Fibroblast of pulmonary artery (primary cell): ENCODE measurements at regions not wholly inside any gene's neighbourhood (a gene's known extent, or its start where the extent isn't known, plus 50 kb on each side); places are given as distances from the start of the nearest gene placed in this dataset.
"Not testable (repeated sequence)": the region's sequence is repeated elsewhere in the genome, so short reads cannot be mapped to it uniquely, and the experiment has no call there.

ENCODE experiments used
- DNase-seq: peaks from one replicate; pipeline ENCODE4 v3.0.0-alpha.2; 2010; ENCODE audit warnings: low read depth
- H3K4me3 ChIP-seq: replicated peaks from 2 replicates; pipeline ENCODE4 v1.5.1; 2011; ENCODE audit warnings: low read depth, mild to moderate bottlenecking, control low read depth, low read length, moderate library complexity
- CTCF ChIP-seq: IDR thresholded peaks from 2 replicates; pipeline ENCODE4 v1.5.1; 2011; ENCODE audit warnings: mild to moderate bottlenecking, control low read depth, low read length, inconsistent platforms; ENCODE audit errors: missing control alignments

DNA sequence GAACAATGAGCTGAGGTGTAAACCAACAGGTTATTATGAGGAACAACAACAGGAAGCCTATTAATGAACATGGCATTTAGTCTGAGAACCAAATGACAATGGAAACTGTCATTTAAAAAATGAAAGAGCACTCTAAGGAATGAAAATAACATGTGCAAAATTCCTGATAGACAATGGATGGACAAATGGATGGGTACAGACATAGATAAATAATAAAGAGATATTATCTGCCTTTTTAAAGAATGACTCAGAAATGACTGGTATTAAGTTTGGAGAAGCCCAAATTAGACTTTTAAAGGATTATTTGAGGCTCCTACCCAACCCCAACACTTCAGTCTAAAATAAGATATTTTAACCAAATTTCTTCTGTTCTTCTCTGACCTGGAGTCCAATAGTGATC, 650.5 kb upstream of the ZNF385D start:
- no peak overlapping the region for H3K4me3 ChIP-seq
- DNase-seq, result no peak
- TF ChIP-seq CTCF, result no peak

DNA sequence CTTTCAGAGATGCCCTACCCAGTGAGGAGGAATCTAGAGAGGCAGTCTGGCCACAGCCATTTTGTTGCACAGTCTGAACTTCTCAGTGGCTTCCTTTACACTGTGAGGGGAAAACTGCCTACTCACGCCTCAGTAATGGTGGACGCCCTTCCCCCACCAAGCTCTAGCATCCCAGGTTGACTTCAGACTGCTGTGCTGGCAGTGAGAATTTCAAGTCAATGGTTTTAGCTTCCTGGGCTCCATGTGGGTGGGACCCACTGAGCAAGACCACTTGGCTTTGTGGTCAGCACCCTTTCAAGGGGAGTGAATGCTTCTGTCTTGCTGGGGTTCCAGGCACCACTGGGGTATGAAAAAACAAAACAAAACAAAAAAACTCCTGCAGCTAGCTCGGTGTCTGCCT, 663.2 kb upstream of the ZNF385D start:
- no peak for TF ChIP-seq CTCF
- DNase-seq, result no peak
- H3K4me3 ChIP-seq, result no peak overlapping the region

- not testable (repeated sequence) for DNase-seq, H3K4me3 ChIP-seq
Measured at GRCh38 chr3:22416838-22417446, 665.9 kb upstream of the ZNF385D start.

DNA sequence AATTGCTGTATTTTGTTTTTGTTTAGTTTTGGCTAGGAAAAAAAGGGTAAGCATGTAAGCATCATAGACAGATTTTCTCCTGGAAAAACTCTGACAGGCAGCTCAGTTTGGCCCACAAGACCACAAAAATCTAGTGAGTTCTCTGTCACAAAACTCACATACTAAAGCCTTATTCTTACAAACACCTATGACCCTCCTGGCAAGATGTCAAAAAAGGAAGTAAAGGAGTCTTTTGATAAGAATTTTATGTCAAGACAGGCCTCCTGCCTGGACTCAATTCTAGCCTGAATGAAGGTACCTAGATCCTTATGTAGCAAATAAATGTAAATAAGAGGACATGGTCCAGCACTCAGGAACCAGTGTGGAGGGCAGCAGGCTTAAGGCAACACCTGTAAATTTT, 668.3 kb upstream of the ZNF385D start:
- TF ChIP-seq CTCF, result no peak
- DNase-seq, result no peak
- no peak overlapping the region for H3K4me3 ChIP-seq

DNA sequence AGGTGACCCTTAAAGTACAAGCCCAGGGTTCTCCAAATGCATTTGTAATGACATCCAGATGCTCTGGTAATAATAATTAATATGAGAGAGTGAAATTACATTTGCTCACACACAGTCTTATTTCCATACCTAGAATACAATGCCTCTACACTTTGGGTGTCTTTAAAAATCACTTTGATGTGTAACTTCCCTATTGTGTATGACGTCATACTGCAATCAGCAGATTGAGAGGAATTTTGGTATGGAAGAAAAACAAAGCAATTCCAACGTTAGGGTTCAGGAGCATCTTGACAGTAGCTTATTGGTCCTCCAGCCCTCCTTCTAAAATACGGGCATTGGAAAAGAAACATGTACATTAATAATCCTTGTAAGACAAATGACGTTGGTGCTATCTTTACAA, 670.6 kb upstream of the ZNF385D start:
- TF ChIP-seq CTCF, result no peak
- no peak for DNase-seq
- no peak overlapping the region for H3K4me3 ChIP-seq

GRCh38 chr3:22431334-22431733, 680.3 kb upstream of the ZNF385D start:
- no peak for TF ChIP-seq CTCF
- DNase-seq, result no peak
- no peak overlapping the region for H3K4me3 ChIP-seq

DNA sequence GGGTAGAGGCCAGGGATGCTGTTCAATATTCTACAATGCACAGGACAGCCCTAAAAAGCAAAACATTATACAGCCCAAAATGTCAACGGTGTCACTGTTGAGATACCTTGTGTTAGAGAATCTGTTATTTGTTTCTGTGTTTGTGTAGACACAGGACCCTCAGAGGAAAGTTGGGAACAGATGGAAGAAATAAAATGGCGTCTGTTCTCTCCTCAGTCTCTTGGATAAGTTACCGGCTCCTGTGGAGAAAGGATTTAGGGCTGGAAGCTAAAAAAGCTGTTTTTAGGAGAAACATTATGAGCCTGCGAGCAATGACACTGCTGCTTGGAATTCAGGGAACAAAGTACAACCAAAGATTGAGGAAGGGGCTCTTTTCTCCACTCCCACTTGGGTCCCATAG, 688.6 kb upstream of the ZNF385D start:
- TF ChIP-seq CTCF, result no peak
- DNase-seq, result no peak
- H3K4me3 ChIP-seq, result no peak overlapping the region
